ENCODE measurements at regions not wholly inside any gene's neighbourhood (a gene's known extent, or its start where the extent isn't known, plus 50 kb on each side); places are given as distances from the start of the nearest gene placed in this dataset.

GRCh38 chr5:165309446-165309845, 1804.0 kb downstream of the MAT2B start:
- H3K27me3 ChIP-seq (ENCODE audit: control insufficient read depth, insufficient read depth, low read length): no peaks in the 10 kb centered on the region
- no peak overlapping the region for H3K4me3 ChIP-seq (ENCODE audit: low read length)
- H3K9me3 ChIP-seq (ENCODE audit: control insufficient read depth, low read length): no peaks in the 10 kb centered on the region
- no peaks in the 10 kb centered on the region for H3K36me3 ChIP-seq (ENCODE audit: control insufficient read depth, insufficient read depth, low read length)
- H3K9ac ChIP-seq (ENCODE audit: low read length): no peak overlapping the region
- H3K4me1 ChIP-seq (ENCODE audit: control insufficient read depth, insufficient read depth, low read length): no peaks in the 10 kb centered on the region

- no peak overlapping the region for H3K9ac ChIP-seq (ENCODE audit: low read length)
- no peaks in the 10 kb centered on the region for H3K4me1 ChIP-seq (ENCODE audit: control insufficient read depth, insufficient read depth, low read length)
- no peaks in the 10 kb centered on the region for H3K9me3 ChIP-seq (ENCODE audit: control insufficient read depth, low read length)
- H3K4me3 ChIP-seq (ENCODE audit: low read length): no peak overlapping the region
- H3K27me3 ChIP-seq (ENCODE audit: control insufficient read depth, insufficient read depth, low read length): no peaks in the 10 kb centered on the region
- H3K36me3 ChIP-seq (ENCODE audit: control insufficient read depth, insufficient read depth, low read length): no peaks in the 10 kb centered on the region
These were observed 1804.6 kb downstream of the MAT2B start for GRCh38 chr5:165310031-165310430.

GRCh38 chr5:165321912-165322311, 1816.5 kb downstream of the MAT2B start:
- H3K9ac ChIP-seq (ENCODE audit: low read length): no peak overlapping the region
- no peaks in the 10 kb centered on the region for H3K36me3 ChIP-seq (ENCODE audit: control insufficient read depth, insufficient read depth, low read length)
- no peak overlapping the region for H3K4me3 ChIP-seq (ENCODE audit: low read length)
- no peaks in the 10 kb centered on the region for H3K9me3 ChIP-seq (ENCODE audit: control insufficient read depth, low read length)
- H3K4me1 ChIP-seq (ENCODE audit: control insufficient read depth, insufficient read depth, low read length): no peaks in the 10 kb centered on the region
- no peaks in the 10 kb centered on the region for H3K27me3 ChIP-seq (ENCODE audit: control insufficient read depth, insufficient read depth, low read length)

GRCh38 chr5:165325221-165325620, 1819.8 kb downstream of the MAT2B start:
- no peaks in the 10 kb centered on the region for H3K27me3 ChIP-seq (ENCODE audit: control insufficient read depth, insufficient read depth, low read length)
- H3K4me3 ChIP-seq (ENCODE audit: low read length): no peak overlapping the region
- no peaks in the 10 kb centered on the region for H3K4me1 ChIP-seq (ENCODE audit: control insufficient read depth, insufficient read depth, low read length)
- H3K9me3 ChIP-seq (ENCODE audit: control insufficient read depth, low read length): no peaks in the 10 kb centered on the region
- H3K36me3 ChIP-seq (ENCODE audit: control insufficient read depth, insufficient read depth, low read length): no peaks in the 10 kb centered on the region
- no peak overlapping the region for H3K9ac ChIP-seq (ENCODE audit: low read length)

- H3K27me3 ChIP-seq (ENCODE audit: control insufficient read depth, insufficient read depth, low read length): no peaks in the 10 kb centered on the region
These were observed 1822.2 kb downstream of the MAT2B start for GRCh38 chr5:165327631-165328030.

GRCh38 chr5:165328846-165329245, 1823.4 kb downstream of the MAT2B start:
- no peaks in the 10 kb centered on the region for H3K4me1 ChIP-seq (ENCODE audit: control insufficient read depth, insufficient read depth, low read length)
- no peaks in the 10 kb centered on the region for H3K9me3 ChIP-seq (ENCODE audit: control insufficient read depth, low read length)
- no peak overlapping the region for H3K4me3 ChIP-seq (ENCODE audit: low read length)
- no peak overlapping the region for H3K9ac ChIP-seq (ENCODE audit: low read length)
- no peaks in the 10 kb centered on the region for H3K36me3 ChIP-seq (ENCODE audit: control insufficient read depth, insufficient read depth, low read length)
- no peaks in the 10 kb centered on the region for H3K27me3 ChIP-seq (ENCODE audit: control insufficient read depth, insufficient read depth, low read length)

More at GRCh38 chr5:165327631-165328030, 1822.2 kb downstream of the MAT2B start:
- Histone ChIP-seq H3K4me1 (ENCODE audit: control insufficient read depth, insufficient read depth, low read length) (no peaks in the 10 kb centered on the region), H3K9ac (ENCODE audit: low read length) (no peak overlapping the region), H3K4me3 (ENCODE audit: low read length) (no peak overlapping the region), H3K9me3 (ENCODE audit: control insufficient read depth, low read length) (no peaks in the 10 kb centered on the region), H3K36me3 (ENCODE audit: control insufficient read depth, insufficient read depth, low read length) (no peaks in the 10 kb centered on the region)

- Histone ChIP-seq H3K36me3 (ENCODE audit: control insufficient read depth, insufficient read depth, low read length) (no peaks in the 10 kb centered on the region), H3K9me3 (ENCODE audit: control insufficient read depth, low read length) (no peaks in the 10 kb centered on the region), H3K9ac (ENCODE audit: low read length) (no peak overlapping the region), H3K4me1 (ENCODE audit: control insufficient read depth, insufficient read depth, low read length) (no peaks in the 10 kb centered on the region), H3K4me3 (ENCODE audit: low read length) (no peak overlapping the region), H3K27me3 (ENCODE audit: control insufficient read depth, insufficient read depth, low read length) (no peaks in the 10 kb centered on the region)
These were observed 1828.2 kb downstream of the MAT2B start for GRCh38 chr5:165333623-165334022.

GRCh38 chr5:165334201-165334600, 1828.8 kb downstream of the MAT2B start:
- Histone ChIP-seq H3K36me3 (ENCODE audit: control insufficient read depth, insufficient read depth, low read length) (no peaks in the 10 kb centered on the region), H3K27me3 (ENCODE audit: control insufficient read depth, insufficient read depth, low read length) (no peaks in the 10 kb centered on the region), H3K9ac (ENCODE audit: low read length) (no peak overlapping the region), H3K4me3 (ENCODE audit: low read length) (no peak overlapping the region), H3K4me1 (ENCODE audit: control insufficient read depth, insufficient read depth, low read length) (no peaks in the 10 kb centered on the region), H3K9me3 (ENCODE audit: control insufficient read depth, low read length) (no peaks in the 10 kb centered on the region)

- Histone ChIP-seq H3K9me3 (ENCODE audit: control insufficient read depth, low read length) (no peaks in the 10 kb centered on the region), H3K9ac (ENCODE audit: low read length) (no peak overlapping the region), H3K36me3 (ENCODE audit: control insufficient read depth, insufficient read depth, low read length) (no peaks in the 10 kb centered on the region), H3K27me3 (ENCODE audit: control insufficient read depth, insufficient read depth, low read length) (no peaks in the 10 kb centered on the region), H3K4me1 (ENCODE audit: control insufficient read depth, insufficient read depth, low read length) (no peaks in the 10 kb centered on the region), H3K4me3 (ENCODE audit: low read length) (no peak overlapping the region)
These were observed 1844.3 kb downstream of the MAT2B start for GRCh38 chr5:165349735-165350134.

GRCh38 chr5:165351342-165351741, 1845.9 kb downstream of the MAT2B start:
- Histone ChIP-seq H3K9me3 (ENCODE audit: control insufficient read depth, low read length) (no peaks in the 10 kb centered on the region), H3K27me3 (ENCODE audit: control insufficient read depth, insufficient read depth, low read length) (no peaks in the 10 kb centered on the region), H3K4me1 (ENCODE audit: control insufficient read depth, insufficient read depth, low read length) (no peaks in the 10 kb centered on the region), H3K36me3 (ENCODE audit: control insufficient read depth, insufficient read depth, low read length) (no peaks in the 10 kb centered on the region), H3K4me3 (ENCODE audit: low read length) (no peak overlapping the region), H3K9ac (ENCODE audit: low read length) (no peak overlapping the region)

- Histone ChIP-seq H3K4me3 (ENCODE audit: low read length) (no peak overlapping the region), H3K27me3 (ENCODE audit: control insufficient read depth, insufficient read depth, low read length) (no peaks in the 10 kb centered on the region), H3K4me1 (ENCODE audit: control insufficient read depth, insufficient read depth, low read length) (peaks cover 3% of the 10 kb centered on the region), H3K9me3 (ENCODE audit: control insufficient read depth, low read length) (no peaks in the 10 kb centered on the region), H3K9ac (ENCODE audit: low read length) (no peak overlapping the region), H3K36me3 (ENCODE audit: control insufficient read depth, insufficient read depth, low read length) (no peaks in the 10 kb centered on the region)
These were observed 1854.9 kb downstream of the MAT2B start for GRCh38 chr5:165360366-165360765.

GRCh38 chr5:165360784-165361542, 1855.5 kb downstream of the MAT2B start:
- Histone ChIP-seq H3K4me1 (ENCODE audit: control insufficient read depth, insufficient read depth, low read length) (peaks cover 3% of the 10 kb centered on the region), H3K9me3 (ENCODE audit: control insufficient read depth, low read length) (no peaks in the 10 kb centered on the region), H3K36me3 (ENCODE audit: control insufficient read depth, insufficient read depth, low read length) (no peaks in the 10 kb centered on the region), H3K4me3 (ENCODE audit: low read length) (no peak overlapping the region), H3K27me3 (ENCODE audit: control insufficient read depth, insufficient read depth, low read length) (no peaks in the 10 kb centered on the region), H3K9ac (ENCODE audit: low read length) (no peak overlapping the region)

- Histone ChIP-seq H3K27me3 (ENCODE audit: control insufficient read depth, insufficient read depth, low read length) (no peaks in the 10 kb centered on the region), H3K9ac (ENCODE audit: low read length) (no peak overlapping the region), H3K4me3 (ENCODE audit: low read length) (no peak overlapping the region), H3K4me1 (ENCODE audit: control insufficient read depth, insufficient read depth, low read length) (peaks cover 10% of the 10 kb centered on the region), H3K9me3 (ENCODE audit: control insufficient read depth, low read length) (no peaks in the 10 kb centered on the region), H3K36me3 (ENCODE audit: control insufficient read depth, insufficient read depth, low read length) (no peaks in the 10 kb centered on the region)
These were observed 1864.8 kb downstream of the MAT2B start for GRCh38 chr5:165370233-165370632.

Measured in mucosa of stomach (tissue), 1 donor.